Smooth muscle cell (in vitro differentiated cells): ENCODE measurements at regions not wholly inside any gene's neighbourhood (a gene's known extent, or its start where the extent isn't known, plus 50 kb on each side); places are given as distances from the start of the nearest gene placed in this dataset.

Experiments
- DNase-seq: peaks from one replicate; lab custom pipeline; 2025; ENCODE audit not compliant: unreplicated experiment; lab: John Stamatoyannopoulos, UW
- H2AFZ ChIP-seq: fragments of 200-600 bp; sonication (generic); 2 replicates; pipeline ENCODE4 v1.6.0; 2016; ENCODE audit warnings: antibody characterized with exemption, low read depth, mild to moderate bottlenecking
- H3F3A ChIP-seq: fragments of 200-600 bp; sonication (generic); 2 replicates; pipeline ENCODE4 v1.6.0; 2017; ENCODE audit warnings: antibody characterized with exemption, low read depth
- H3K27ac ChIP-seq: fragments of 200-600 bp; sonication (generic); 2 replicates; pipeline ENCODE4 v1.5.1; 2016; ENCODE audit warnings: low read depth, mild to moderate bottlenecking
- H3K27me3 ChIP-seq: fragments of 200-600 bp; sonication (generic); 2 replicates; pipeline ENCODE4 v1.6.1; 2016; ENCODE audit warnings: low read depth, mild to moderate bottlenecking
- H3K36me3 ChIP-seq: fragments of 200-600 bp; sonication (generic); 2 replicates; pipeline ENCODE4 v1.5.1; 2016; ENCODE audit warnings: low read depth
- H3K4me1 ChIP-seq: fragments of 200-600 bp; sonication (generic); 2 replicates; pipeline ENCODE4 v1.5.1; 2016; ENCODE audit warnings: low read depth
- H3K4me2 ChIP-seq: fragments of 200-600 bp; sonication (generic); 2 replicates; pipeline ENCODE4 v1.6.0; 2016; ENCODE audit warnings: mild to moderate bottlenecking
- H3K4me3 ChIP-seq: fragments of 200-600 bp; sonication (generic); 2 replicates; pipeline ENCODE4 v1.5.1; 2016; ENCODE audit warnings: mild to moderate bottlenecking
- H3K79me2 ChIP-seq: fragments of 200-600 bp; sonication (generic); 2 replicates; pipeline ENCODE4 v1.6.0; 2016; ENCODE audit warnings: low read depth, mild to moderate bottlenecking
- H3K9ac ChIP-seq: fragments of 200-600 bp; sonication (generic); 2 replicates; pipeline ENCODE4 v1.6.0; 2016; ENCODE audit warnings: low read depth
- H3K9me3 ChIP-seq: fragments of 200-600 bp; sonication (generic); replicated peaks from 2 replicates; pipeline ENCODE4 v1.5.1; 2016; ENCODE audit warnings: low read depth
- H4K20me1 ChIP-seq: fragments of 200-600 bp; sonication (generic); 2 replicates; pipeline ENCODE4 v1.6.0; 2016; ENCODE audit warnings: low read depth
- WGBS: methylation state at CpG from one replicate; pipeline ENCODE4 v1.1.7; 2016; ENCODE audit warnings: low lambda C conversion rate; 5-methylcytosine and 5-hydroxymethylcytosine counted together
- TF ChIP-seq, protein P1 (sequence below): fragments of 200-600 bp; sonication (generic); IDR thresholded peaks from 2 replicates; pipeline ENCODE4 v1.5.1; 2017; ENCODE audit warnings: borderline replicate concordance, mild to moderate bottlenecking, antibody characterized with exemption; ENCODE audit not compliant: insufficient read depth, poor library complexity, severe bottlenecking

DNA sequence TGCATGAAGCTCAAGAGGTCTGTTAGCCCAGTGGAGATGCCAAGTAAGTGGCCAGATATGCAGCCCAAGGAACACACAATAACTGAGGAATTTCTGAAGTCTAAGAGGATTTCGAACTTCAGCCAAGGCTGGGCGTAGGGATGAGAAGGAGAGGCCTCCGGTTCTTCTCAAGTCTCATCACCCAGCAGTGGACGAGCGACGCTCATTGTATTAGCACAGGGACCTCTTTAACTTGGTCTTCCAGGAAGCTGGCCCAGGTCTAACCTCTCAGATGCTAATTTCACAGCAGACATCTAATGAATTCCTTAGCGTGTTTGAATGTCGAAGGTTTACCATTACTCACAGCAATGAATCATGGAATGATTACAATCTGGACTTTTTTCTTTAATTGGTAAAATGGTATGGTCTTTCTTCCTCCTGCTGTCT lies 85.0 kb downstream of the HES1 start:
- WGBS: 82% methylated on average over 8 of the region's 8 CpGs
- Histone ChIP-seq H3K36me3 (no peaks in the 10 kb centered on the region), H3F3A (no peaks in the 10 kb centered on the region), H3K27me3 (no peaks in the 10 kb centered on the region), H3K4me2 (no peak overlapping the region), H3K4me1 (no peaks in the 10 kb centered on the region), H3K4me3 (no peak overlapping the region), H3K9ac (no peak overlapping the region), H3K79me2 (no peaks in the 10 kb centered on the region), H4K20me1 (no peaks in the 10 kb centered on the region), H3K9me3 (no peaks in the 10 kb centered on the region), H2AFZ (no peak overlapping the region), H3K27ac (no peak overlapping the region)
- DNase-seq: no peak
- TF ChIP-seq, protein P1, sequence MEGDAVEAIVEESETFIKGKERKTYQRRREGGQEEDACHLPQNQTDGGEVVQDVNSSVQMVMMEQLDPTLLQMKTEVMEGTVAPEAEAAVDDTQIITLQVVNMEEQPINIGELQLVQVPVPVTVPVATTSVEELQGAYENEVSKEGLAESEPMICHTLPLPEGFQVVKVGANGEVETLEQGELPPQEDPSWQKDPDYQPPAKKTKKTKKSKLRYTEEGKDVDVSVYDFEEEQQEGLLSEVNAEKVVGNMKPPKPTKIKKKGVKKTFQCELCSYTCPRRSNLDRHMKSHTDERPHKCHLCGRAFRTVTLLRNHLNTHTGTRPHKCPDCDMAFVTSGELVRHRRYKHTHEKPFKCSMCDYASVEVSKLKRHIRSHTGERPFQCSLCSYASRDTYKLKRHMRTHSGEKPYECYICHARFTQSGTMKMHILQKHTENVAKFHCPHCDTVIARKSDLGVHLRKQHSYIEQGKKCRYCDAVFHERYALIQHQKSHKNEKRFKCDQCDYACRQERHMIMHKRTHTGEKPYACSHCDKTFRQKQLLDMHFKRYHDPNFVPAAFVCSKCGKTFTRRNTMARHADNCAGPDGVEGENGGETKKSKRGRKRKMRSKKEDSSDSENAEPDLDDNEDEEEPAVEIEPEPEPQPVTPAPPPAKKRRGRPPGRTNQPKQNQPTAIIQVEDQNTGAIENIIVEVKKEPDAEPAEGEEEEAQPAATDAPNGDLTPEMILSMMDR: no peak

DNA sequence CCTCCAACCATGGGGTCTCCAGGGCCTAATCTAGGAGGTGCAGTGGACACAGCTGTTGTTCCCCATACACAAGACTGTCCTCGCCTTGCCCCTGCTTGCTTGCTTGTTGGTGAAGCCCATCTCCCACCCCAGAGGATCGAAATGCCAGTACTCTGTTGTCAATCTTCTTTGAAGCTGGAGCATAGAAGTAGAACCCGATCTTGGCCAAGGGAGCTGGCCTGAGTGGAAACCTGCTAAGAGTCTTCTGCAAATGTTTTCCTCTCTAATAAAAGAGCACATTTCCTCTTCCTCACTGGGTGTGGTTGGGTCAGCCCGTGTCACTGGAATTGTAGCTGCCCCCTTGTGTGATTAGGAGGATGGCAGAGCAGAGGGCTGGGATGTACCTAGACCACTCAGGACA lies 85.4 kb downstream of the HES1 start:
- no peak overlapping the region for H3K9ac ChIP-seq
- H3K4me3 ChIP-seq: no peak overlapping the region
- WGBS: 96% methylated on average over 4 of the region's 4 CpGs
- no peaks in the 10 kb centered on the region for H3K9me3 ChIP-seq
- H3K4me1 ChIP-seq: no peaks in the 10 kb centered on the region
- no peak overlapping the region for H2AFZ ChIP-seq
- no peaks in the 10 kb centered on the region for H4K20me1 ChIP-seq
- H3K36me3 ChIP-seq: no peaks in the 10 kb centered on the region
- TF ChIP-seq, protein P1: no peak
- H3K4me2 ChIP-seq: no peak overlapping the region
- no peaks in the 10 kb centered on the region for H3F3A ChIP-seq
- DNase-seq: no peak
- no peaks in the 10 kb centered on the region for H3K27me3 ChIP-seq
- H3K79me2 ChIP-seq: no peaks in the 10 kb centered on the region
- H3K27ac ChIP-seq: no peak overlapping the region

DNA sequence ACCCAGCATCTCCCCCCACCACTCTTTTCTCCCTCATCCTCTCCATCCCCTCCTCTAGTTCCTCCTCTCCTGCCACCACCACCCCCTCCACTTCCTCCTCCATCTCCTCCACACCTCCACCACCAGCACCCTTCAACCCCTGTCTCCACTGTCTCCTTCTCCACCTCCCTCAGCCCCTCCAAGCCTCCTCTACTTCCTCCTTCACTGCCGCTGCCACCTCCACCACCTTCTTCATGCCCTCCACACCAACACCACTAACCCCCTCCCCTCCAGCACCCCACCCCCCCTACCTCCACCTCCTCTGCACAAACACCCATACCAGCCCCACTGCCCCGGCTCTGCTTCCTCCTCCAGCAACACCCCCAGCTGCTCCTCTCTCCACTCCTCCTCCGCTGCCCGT lies 88.0 kb downstream of the HES1 start:
- H3K9ac ChIP-seq: no peak overlapping the region
- H3F3A ChIP-seq: no peaks in the 10 kb centered on the region
- no peak for DNase-seq
- H3K4me3 ChIP-seq: no peak overlapping the region
- WGBS: 69% methylated on average over 3 of the region's 4 CpGs
- H3K27me3 ChIP-seq: no peaks in the 10 kb centered on the region
- H3K79me2 ChIP-seq: no peaks in the 10 kb centered on the region
- H3K27ac ChIP-seq: no peak overlapping the region
- H3K4me2 ChIP-seq: no peak overlapping the region
- H2AFZ ChIP-seq: no peak overlapping the region
- no peaks in the 10 kb centered on the region for H3K4me1 ChIP-seq
- H3K9me3 ChIP-seq: no peaks in the 10 kb centered on the region
- H4K20me1 ChIP-seq: no peaks in the 10 kb centered on the region
- no peaks in the 10 kb centered on the region for H3K36me3 ChIP-seq
- TF ChIP-seq, protein P1: no peak
